GM18870 (cell line): ENCODE measurements at regions not wholly inside any gene's neighbourhood (a gene's known extent, or its start where the extent isn't known, plus 50 kb on each side); places are given as distances from the start of the nearest gene placed in this dataset.
A peak's percentile ranks its signal among the peaks of the same experiment; 100 is the strongest.
"Not testable (repeated sequence)": the region's sequence is repeated elsewhere in the genome, so short reads cannot be mapped to it uniquely, and the experiment has no call there.

ENCODE experiments used
- ATAC-seq: cut with Tn5 transposase; IDR thresholded peaks from one replicate; pipeline ENCODE4 v1.9.1; 2021; ENCODE audit warnings: moderate library complexity; ENCODE audit not compliant: unreplicated experiment

DNA sequence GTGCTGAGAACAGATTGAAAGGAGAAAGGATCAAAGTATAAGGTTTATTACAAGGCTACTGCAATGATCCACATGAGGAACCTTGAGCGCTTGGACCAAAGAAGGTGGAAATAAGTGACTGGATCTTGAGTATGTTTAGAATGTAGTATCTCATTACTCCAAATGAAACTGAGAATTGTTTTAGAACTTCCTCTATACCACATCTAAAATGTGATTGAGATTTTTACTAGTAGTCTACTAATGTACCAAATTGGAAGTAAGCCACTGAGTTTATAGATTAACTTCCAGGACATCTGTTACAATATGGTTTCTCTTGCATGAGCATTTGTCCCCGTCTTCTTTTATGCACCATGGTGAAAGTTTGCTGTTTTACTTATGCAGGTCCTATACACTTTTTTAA, 300.5 kb downstream of the SUCLG1 start:
- no peak for ATAC-seq

DNA sequence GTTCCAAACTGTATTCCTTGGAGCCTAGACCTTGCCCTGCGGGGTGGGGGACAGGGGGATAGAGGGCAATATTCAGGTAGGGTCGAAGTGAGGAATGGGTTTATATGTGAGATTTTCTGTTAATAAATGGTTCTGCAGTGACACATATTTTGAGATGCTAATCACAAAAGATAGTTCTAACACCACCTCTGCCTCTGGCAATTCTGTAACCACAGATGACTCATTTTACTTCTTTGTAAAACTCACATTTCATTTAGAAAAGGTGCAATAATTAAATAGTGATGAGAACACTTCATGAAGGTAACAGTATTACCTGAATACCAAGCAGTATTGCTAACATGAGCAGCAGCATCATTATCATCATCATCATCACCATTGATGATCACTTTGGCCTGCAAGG, 306.6 kb downstream of the SUCLG1 start:
- no peak for ATAC-seq

DNA sequence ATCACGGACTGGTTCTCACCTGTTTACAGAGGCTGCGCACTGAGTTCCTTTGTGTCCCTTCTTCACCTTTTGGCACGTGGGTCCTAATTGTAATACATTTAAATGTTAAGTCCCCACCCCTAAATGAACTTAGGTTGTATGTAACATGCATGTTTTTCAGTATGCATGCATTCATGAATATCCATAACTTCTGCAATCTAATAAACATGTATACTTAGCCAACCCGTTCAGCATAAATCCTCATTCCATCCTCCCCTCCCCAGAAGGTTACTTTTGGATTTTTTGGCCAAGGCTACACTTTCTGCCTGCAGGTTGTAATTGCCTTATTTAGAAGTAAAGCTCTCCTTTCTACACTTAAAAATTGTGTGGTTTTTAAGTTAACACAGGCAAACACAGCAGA, 314.7 kb downstream of the SUCLG1 start:
- no peak for ATAC-seq

DNA sequence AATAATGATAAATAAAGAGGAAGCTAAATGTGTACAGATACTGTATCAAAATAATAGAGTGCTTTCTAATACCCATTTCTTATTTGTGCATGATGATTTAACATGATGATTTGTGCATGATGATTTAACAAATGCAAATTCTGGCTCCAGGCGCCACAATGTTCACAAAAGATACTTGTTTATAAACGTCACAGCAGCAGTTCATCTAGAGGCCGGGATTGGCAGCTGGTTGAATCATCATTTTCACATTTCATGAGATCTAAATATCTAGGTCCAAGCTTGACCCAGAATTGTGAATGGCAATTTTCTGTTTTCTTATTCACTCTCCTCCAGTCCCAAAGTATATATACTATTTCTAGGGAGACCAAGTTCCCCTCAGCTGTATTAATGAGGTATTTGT, 322.0 kb downstream of the SUCLG1 start:
- ATAC-seq: no peak

DNA sequence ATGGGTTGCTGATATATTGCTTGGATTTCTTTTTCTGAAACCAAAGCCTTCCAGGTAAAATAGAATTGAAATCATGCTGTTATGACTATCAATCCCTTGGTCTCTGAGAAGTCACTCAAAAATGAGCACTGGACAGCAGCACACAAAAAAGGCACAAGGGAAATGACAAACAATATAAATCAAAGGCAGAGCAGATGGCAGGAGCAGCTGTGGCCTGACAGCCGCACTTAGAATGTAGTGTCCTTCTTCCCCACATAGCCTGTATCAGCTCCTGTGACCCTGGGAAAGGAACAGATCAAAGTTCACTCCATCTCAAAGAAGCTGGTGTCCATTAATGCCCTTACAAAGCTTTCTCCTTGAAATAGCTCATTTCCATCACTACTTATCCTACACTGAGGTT, 326.7 kb downstream of the SUCLG1 start:
- no peak for ATAC-seq

DNA sequence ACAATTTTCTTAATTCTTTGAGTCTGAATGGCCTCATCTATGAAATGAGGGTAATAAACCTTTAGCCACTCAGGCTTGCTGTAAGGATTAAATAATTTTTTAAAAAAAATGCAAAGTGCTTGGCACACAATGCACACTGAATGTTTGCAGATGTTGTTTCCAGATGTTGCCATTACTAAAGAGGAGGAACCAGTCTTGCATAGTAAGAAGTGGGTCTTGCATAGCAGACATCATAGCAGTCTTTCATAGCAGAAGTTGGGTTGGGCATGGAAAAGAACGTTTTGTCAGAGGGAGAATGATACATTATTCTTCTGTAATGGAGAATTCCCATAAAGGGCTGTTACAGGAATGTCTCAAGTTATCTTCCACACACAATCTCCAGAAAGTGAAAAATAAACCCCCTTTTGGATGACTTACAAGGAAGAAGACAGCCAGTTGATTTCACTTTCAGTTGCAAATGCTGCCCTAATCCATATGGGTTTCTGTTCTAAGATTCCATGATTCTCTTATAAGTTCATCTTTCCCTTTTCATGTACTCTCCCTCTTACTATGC, 327.7 kb downstream of the SUCLG1 start:
- no peak for ATAC-seq

DNA sequence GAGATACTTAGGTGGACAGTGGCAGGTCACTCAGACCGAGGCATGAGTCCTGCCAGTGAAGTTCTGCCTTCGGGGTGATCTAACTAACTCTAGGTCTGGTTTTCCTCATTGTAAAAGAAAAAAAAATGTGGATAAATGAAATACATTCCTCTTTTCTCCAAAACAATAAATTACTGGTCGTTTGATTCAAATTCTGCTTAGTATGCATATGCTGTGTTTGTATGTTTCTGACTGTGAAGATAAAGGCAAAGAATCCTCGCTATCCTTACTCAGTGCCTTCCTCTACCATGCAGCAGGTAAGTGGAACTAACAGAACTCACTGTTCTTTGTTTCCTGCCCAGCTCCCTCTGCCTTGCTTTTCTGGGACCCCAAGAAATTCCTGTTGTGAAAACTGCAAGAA, 330.1 kb downstream of the SUCLG1 start:
- no peak for ATAC-seq

DNA sequence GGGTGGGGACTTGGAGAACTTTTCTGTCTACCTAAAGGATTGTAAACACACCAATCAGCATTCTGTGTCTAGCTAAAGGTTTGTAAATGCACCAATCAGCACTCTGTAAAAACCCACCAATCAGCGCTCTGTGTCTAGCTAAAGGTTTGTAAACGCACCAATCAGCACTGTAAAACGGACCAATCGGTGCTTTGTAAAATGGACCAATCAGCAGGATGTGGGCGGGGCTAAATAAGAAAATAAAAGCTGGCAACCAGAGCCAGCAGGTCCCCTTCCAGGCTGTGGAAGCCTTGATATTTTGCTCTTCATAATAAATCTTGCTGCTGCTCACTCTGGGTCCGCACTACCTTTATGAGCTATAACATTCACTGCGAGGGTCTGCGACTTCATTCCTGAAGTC, 331.3 kb downstream of the SUCLG1 start:
- not testable (repeated sequence) for ATAC-seq

DNA sequence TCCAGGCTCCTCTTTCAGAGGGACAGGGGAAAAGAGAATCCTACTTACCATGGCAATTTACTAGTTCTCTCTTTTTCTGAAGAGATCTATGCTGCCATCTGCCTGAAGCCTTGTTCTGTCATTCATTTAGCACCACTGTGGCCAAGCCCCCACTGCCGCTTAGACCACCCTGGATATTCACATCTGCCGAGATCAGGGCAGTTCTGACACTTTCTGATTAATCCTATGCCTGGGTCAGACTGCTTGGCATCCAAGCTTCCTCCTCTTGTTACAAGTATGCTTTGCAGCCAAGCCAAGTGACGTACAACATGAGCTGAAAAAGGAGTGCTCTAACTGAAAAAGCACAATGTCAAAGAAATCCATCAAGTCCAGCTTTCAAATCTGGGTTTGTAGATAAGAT, 332.6 kb downstream of the SUCLG1 start:
- ATAC-seq: no peak

DNA sequence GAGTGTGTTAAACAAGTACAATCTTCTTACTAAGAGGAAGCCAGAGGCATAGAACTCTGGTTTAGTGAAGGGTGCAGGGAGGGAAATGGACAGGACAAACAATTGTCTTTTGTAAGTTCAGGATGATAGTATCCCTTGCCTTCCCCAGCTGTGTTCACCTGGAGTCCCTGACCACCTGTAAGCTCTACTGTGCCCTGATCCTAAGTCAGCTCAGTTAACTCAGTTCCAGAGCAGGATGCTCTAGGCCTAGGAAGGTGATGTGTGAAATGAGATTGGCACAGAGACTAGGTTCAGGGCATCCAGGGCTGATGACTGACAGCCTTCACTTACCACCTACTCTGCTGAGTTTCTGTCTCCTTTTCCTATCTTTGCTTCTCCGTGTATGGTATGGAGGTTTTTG, 333.0 kb downstream of the SUCLG1 start:
- no peak for ATAC-seq

DNA sequence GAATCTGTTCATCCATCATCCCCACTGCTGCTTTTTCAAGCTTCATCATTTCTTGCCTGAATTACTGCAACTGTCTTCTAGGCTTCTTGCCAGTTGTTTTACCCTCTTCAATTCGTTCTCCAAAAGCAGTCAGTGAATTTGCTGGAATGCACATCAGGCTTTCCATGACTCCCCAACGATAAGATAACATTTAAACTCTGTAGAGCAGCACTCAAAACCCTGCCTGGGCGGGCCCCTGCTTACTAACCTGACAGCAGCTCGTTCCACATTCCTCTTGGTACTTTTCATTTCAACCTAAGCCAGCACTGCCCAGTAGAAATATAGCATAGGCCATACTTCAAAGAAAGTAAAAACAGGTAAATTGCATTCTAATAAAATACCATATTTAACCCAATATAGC, 342.9 kb downstream of the SUCLG1 start:
- ATAC-seq: no peak

DNA sequence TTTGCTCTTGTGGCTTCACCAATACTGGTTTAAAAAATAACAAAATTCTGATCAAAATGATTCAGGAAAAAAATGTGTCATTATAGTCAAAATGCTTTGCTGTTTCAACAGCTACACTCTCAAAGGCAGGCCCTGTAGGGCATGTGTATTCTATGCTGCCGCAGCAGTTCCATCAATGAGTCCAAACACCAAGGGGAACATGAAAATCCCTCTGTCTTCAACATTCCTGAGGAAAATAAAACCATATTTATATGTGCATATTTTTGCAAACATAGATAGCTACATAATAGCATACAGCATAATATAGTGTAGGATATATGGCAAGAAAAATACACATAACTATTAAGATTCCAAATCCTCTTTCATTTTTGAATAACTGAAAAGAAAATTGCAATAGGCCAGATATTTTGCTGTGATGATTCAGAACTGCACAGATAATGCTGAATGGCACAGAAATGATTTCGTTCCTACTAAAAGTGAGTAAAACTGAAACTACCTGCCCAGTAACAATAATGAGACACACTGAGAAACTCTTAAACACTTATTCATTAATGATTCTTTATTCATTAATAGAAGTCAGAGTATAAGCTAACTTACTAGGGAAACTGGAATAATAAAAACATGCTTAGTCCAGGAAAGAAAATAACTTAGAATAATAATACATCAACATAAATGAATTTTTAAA, 343.8 kb downstream of the SUCLG1 start:
- ATAC-seq: peak; percentile 99

DNA sequence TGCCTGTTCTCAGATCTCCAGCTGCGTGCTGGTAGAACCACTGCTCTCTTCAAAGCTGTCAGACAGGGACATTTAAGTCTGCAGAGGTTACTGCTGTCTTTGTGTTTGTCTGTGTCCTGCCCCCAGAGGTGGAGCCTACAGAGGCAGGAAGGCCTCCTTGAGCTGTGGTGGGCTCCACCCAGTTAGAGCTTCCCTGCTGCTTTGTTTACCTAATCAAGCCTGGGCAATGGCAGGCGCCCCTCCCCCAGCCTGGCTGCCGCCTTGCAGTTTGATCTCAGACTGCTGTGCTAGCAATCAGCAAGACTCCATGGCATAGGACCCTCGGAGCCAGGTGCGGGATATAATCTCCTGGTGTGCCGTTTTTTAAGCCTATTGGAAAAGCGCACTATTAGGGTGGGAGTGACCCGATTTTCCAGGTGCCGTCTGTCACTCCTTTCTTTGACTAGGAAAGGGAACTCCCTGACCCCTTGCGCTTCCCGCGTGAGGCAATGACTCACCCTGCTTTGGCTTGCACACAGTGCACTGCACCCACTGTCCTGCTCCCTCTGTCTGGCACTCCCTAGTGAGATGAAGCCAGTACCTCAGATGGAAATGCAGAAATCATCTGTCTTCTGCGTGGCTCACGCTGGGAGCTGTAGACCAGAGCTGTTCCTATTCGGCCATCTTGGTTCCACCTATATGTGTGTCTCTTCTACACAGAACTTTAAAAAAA, 355.1 kb downstream of the SUCLG1 start:
- ATAC-seq: not testable (repeated sequence)

DNA sequence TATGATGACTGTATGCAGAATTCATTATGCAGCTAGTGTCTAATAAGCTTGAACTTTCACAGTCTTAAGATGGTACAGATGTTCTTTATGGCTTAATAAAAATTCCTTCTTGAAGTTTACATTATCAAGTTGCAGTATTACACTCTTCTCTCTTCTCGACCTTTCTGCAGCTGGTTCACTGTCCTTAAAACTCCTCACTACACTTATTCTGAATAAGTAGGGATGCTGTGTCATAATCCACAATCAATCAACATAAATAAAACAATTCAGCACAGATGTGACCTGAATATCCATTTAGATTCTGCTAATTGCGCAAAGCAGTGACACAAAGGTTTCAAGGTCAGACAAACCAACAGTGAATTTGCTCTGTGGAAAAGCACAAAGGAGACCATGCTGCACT, 356.8 kb downstream of the SUCLG1 start:
- no peak for ATAC-seq

DNA sequence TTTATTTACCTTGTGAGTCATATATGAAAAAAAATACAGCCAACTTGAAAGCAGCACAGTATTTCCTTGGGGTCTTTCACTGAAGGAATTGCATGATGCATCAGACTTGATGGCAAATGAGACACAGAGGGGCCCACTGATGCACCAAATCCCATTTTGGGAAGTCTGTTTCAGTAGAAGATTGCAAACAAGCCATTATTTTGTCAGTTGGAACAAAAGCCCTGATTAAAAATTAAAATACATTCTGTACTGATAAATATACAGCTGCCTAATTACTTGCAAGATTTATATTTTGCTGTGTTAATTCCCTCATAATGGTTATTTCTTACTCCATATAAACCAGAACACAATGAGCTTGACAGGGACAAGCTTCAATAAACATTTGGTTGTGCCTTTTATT, 370.4 kb downstream of the SUCLG1 start:
- ATAC-seq: no peak

DNA sequence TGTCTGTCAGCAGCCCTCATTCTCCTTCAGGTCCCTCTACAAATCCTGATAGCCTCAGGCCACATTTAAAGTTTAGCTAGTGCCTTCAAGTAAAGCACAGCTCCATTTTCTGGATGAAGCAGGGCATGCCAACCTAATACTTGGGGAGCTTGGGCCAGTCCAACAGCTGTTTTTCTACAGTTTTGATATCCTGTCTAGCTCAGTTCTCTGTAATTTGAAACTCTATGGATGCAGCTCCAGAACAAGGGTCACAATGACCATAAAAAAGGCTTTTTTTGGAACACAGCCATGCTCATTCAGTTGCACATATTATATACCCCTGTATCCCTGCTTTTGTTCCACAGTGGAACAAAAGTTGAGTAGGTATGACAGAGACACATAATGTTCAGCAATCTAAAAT, 373.5 kb downstream of the SUCLG1 start:
- ATAC-seq: no peak

DNA sequence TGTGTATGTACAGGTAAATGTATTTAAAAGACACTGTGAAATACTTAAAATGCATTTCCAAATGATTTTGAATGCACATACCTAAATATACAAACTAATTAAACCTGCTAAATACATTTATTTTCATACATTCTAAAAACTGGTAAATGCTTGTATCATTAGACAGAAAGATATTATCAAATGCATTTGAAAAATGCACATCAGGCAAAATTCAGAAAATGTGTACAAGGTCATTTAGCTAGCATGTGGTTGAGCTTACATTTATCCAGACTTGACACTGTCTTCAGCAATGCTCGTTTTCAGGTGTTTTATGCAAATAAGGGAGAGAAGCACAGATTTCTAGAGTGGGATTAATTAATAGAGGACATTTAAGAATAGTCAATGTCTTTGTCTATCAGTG, 374.2 kb downstream of the SUCLG1 start:
- no peak for ATAC-seq

DNA sequence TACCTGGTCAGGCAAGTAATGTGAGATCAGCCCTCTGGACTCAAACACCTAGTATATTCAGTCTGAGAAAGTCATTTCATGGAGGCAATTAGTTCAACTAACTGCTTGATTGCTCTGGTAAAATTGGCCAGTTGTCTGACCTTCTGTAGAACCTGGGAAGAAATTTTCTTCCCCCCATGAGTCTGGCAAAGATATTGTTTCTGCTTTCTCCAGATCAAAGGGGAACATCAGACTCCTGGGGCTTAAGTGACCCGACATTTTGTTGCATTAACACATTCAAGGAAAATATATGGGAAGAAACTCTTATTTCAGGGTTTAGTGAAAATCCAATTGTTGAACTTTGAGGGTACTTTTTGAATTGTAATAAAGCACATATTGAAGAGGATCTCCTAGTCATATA, 375.1 kb downstream of the SUCLG1 start:
- ATAC-seq: no peak

DNA sequence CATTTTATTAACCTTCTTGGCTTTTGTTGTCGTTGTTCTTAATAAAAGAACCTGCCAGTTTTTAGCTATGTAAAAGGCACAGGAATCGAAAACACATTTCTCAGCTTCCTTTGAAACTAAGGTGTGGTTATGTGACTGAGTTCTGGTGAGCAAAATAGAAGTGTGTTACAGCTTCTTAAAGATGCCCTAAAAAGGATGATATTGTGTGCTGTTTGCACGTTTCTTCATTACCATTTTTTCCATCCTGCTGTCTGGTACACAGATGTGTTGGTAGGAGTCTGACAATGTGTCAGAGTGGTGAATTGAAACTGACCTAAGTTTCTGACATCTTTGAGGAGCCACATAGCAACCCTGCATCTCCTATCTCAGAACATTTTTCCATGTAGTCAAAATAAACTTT, 380.6 kb downstream of the SUCLG1 start:
- no peak for ATAC-seq

DNA sequence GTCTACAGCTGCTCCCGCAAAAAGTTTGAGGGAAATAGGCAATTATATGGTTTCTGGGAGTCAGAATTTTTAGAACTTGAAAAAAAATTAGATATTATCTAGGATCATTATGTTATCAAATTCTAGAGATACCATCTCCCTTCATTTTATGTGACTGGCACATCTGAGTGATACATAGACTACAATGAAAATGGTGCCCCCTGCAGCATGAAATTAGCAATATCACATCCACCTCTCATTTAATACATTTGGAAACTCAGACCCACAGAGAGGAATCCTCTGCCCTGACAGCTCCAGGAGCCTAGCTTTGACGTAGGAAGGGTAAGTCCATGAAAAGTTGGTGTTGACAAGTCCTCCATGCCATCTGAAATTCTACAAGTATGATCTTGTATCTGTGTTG, 381.6 kb downstream of the SUCLG1 start:
- ATAC-seq: peak; percentile 62

DNA sequence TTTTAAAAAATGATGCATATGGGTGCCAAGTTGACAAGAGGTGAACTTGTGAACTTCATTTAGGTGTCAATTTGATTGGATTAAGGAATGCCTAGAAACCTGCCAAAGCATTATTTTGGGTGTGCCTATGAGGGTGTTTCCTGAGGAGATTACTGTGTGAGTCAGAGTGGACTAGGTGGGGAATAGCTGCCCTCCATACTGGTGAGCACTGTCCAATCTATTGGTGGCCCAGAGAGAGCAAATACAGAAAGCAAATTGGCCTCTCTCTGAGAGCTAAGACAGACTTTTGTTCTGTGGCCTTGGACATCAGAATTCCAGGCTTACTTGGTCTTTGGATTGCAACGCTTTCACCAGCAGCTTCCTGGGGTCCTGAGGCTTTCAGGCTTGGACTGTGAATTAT, 388.0 kb downstream of the SUCLG1 start:
- no peak for ATAC-seq

DNA sequence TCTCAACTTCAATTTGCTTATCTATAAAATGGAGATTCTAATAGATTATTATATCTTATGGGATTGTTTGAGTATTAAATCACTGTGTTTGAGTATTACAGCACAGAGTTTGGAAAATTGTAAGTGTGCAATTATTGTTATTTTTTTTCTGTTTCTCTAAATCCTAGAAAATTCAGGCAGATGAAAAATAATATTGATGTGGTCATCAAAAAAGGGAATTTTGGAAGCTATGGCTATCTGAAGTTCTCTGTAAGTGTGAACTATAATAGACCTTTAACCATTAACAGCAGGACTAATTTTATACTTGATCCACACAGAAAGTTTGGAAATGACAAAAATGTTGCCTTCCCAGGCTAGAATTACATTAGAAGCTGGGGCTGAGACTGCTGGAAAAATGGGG, 393.2 kb downstream of the SUCLG1 start:
- ATAC-seq: no peak
